SK-N-SH (cell line): ENCODE measurements at regions not wholly inside any gene's neighbourhood (a gene's known extent, or its start where the extent isn't known, plus 50 kb on each side); places are given as distances from the start of the nearest gene placed in this dataset.

Source experiments
- CTCF ChIA-PET: fragments of 300-600, 350-600 bp; formaldehyde crosslinking; extraction: SDS; loops from one replicate; lab custom pipeline; 2021; lab: Yijun Ruan, JAX
- POLR2A ChIA-PET: fragments of 350-600 bp; sonication (Branson Sonifier 250); formaldehyde crosslinking; extraction: SDS; loops from one replicate; lab custom pipeline; 2020; ENCODE audit warnings: antibody characterized with exemption, inconsistent platforms; lab: Yijun Ruan, JAX
- DNase-seq: peaks from one replicate; pipeline ENCODE4 v3.0.0; 2012
- H2AFZ ChIP-seq: fragments of 200-600 bp; sonication (generic); 2 replicates; pipeline ENCODE4 v1.8.1; 2016; ENCODE audit warnings: antibody characterized with exemption, mild to moderate bottlenecking, low read depth
- H3F3A ChIP-seq: fragments of 200-600 bp; sonication (generic); replicated peaks from 2 replicates; pipeline ENCODE3; 2016; ENCODE audit warnings: antibody characterized with exemption, mild to moderate bottlenecking; ENCODE audit not compliant: insufficient read depth
- H3K27ac ChIP-seq, 2 experiments: fragments of 200-500 bp in 1 of 2; fragments of 200-600 bp in 1 of 2; sonication (Bioruptor generic) in 1 of 2; sonication (generic), shearing (Covaris generic) in 1 of 2; 2 replicates each; pipeline versions ENCODE4 v1.5.1 to v1.6.1; 2014 to 2016; ENCODE audit warnings: low read depth in 2 of 2, inconsistent platforms in 1 of 2, low read length in 1 of 2, mild to moderate bottlenecking in 1 of 2, mixed read lengths in 1 of 2
- H3K27me3 ChIP-seq: fragments of 200-600 bp; sonication (generic), shearing (Covaris generic); 2 replicates; pipeline ENCODE4 v1.6.1; 2016; ENCODE audit warnings: mixed run types; ENCODE audit not compliant: insufficient read depth
- H3K36me3 ChIP-seq, 2 experiments: fragments of 200-500 bp in 1 of 2; fragments of 200-600 bp in 1 of 2; sonication (Bioruptor generic) in 1 of 2; sonication (generic) in 1 of 2; replicated peaks in 1 of 2; 2 replicates each; pipeline versions ENCODE3 to v1.5.1; 2014 to 2016; ENCODE audit warnings: low read length in 1 of 2, mild to moderate bottlenecking in 1 of 2; ENCODE audit not compliant: insufficient read depth in 2 of 2, control insufficient read depth in 1 of 2
- H3K4me1 ChIP-seq, 2 experiments: fragments of 200-500 bp in 1 of 2; fragments of 200-600 bp in 1 of 2; sonication (Bioruptor generic) in 1 of 2; sonication (generic), shearing (Covaris generic) in 1 of 2; 2 replicates each; pipeline versions ENCODE4 v1.5.1 to v1.6.1; 2014 to 2016; ENCODE audit warnings: low read depth in 1 of 2, low read length in 1 of 2, mixed run types in 1 of 2; ENCODE audit not compliant: insufficient read depth in 2 of 2, control insufficient read depth in 1 of 2
- H3K4me2 ChIP-seq: fragments of 200-600 bp; sonication (generic), shearing (Covaris generic); 2 replicates; pipeline ENCODE4 v1.6.1; 2017; ENCODE audit warnings: mixed run types
- H3K4me3 ChIP-seq, 2 experiments: fragments of 200-500 bp in 1 of 2; fragments of 200-600 bp in 1 of 2; sonication (Bioruptor generic) in 1 of 2; sonication (generic), shearing (Covaris generic) in 1 of 2; 2 replicates each; pipeline versions ENCODE4 v1.5.1 to v1.8.1; 2014 to 2016; ENCODE audit warnings: low read depth in 2 of 2, inconsistent platforms in 1 of 2, low read length in 1 of 2, mild to moderate bottlenecking in 1 of 2, mixed read lengths in 1 of 2, moderate library complexity in 1 of 2
- H3K79me2 ChIP-seq: fragments of 200-600 bp; sonication (generic); 2 replicates; pipeline ENCODE4 v1.8.1; 2017; ENCODE audit warnings: mild to moderate bottlenecking; ENCODE audit not compliant: insufficient read depth
- H3K9ac ChIP-seq: fragments of 200-600 bp; sonication (generic); 2 replicates; pipeline ENCODE4 v1.6.1; 2017; ENCODE audit warnings: mixed run types
- H3K9me2 ChIP-seq: fragments of 200-600 bp; sonication (generic); 2 replicates; pipeline ENCODE4 v1.6.1; 2017; ENCODE audit warnings: mixed run types
- H3K9me3 ChIP-seq: fragments of 200-600 bp; sonication (generic); 2 replicates; pipeline ENCODE4 v1.6.1; 2017; ENCODE audit warnings: mixed run types, mild to moderate bottlenecking, moderate library complexity
- H4K20me1 ChIP-seq: fragments of 200-600 bp; sonication (generic); 2 replicates; pipeline ENCODE4 v1.6.1; 2017; ENCODE audit warnings: mild to moderate bottlenecking, mixed run types; ENCODE audit not compliant: insufficient read depth
- CHD2 ChIP-seq: fragments of 150-350 bp; IDR thresholded peaks from 2 replicates; pipeline ENCODE4 v1.6.1; 2018; ENCODE audit warnings: low read length; ENCODE audit not compliant: partially characterized antibody
- EP300 ChIP-seq, 2 experiments: IDR thresholded peaks; 2 replicates each; pipeline versions ENCODE4 v1.4.0 to v1.6.1; 2012; ENCODE audit warnings: borderline replicate concordance in 1 of 2, low read depth in 1 of 2, low read length in 1 of 2
- FOXJ3 ChIP-seq: sonication (generic); formaldehyde crosslinking; IDR thresholded peaks from 2 replicates; pipeline ENCODE4 v1.5.1; 2020; ENCODE audit warnings: mild to moderate bottlenecking, missing genetic modification reagents
- GABPA ChIP-seq: IDR thresholded peaks from 2 replicates; pipeline ENCODE4 v1.4.0; 2012; ENCODE audit warnings: low read depth, mild to moderate bottlenecking
- JUND ChIP-seq: IDR thresholded peaks from 2 replicates; pipeline ENCODE4 v1.4.0; 2012
- MEF2A ChIP-seq: IDR thresholded peaks from 2 replicates; pipeline ENCODE4 v1.4.0; 2012; ENCODE audit warnings: low read depth, borderline replicate concordance
- MXI1 ChIP-seq: IDR thresholded peaks from 2 replicates; pipeline ENCODE4 v1.6.1; 2012; ENCODE audit warnings: mild to moderate bottlenecking, low read depth, low read length, improper control_type of control experiment
- NRF1 ChIP-seq: IDR thresholded peaks from 2 replicates; pipeline ENCODE4 v1.6.1; 2012; ENCODE audit warnings: low read depth, mild to moderate bottlenecking, low read length
- RCOR1 ChIP-seq: fragments of 150-350 bp; IDR thresholded peaks from 2 replicates; pipeline ENCODE4 v1.6.1; 2017; ENCODE audit warnings: antibody characterized with exemption, low read length
- RFX5 ChIP-seq: IDR thresholded peaks from 2 replicates; pipeline ENCODE4 v1.6.1; 2012; ENCODE audit warnings: mild to moderate bottlenecking, improper control_type of control experiment, low read length
- SIN3A ChIP-seq: IDR thresholded peaks from 2 replicates; pipeline ENCODE4 v1.6.1; 2012; ENCODE audit warnings: low read depth, mild to moderate bottlenecking, low read length, moderate library complexity, borderline replicate concordance
- SMC3 ChIP-seq: IDR thresholded peaks from 2 replicates; pipeline ENCODE4 v1.6.1; 2012; ENCODE audit warnings: low read depth, low read length, improper control_type of control experiment
- TCF12 ChIP-seq: IDR thresholded peaks from 2 replicates; pipeline ENCODE4 v1.4.0; 2012
- TEAD4 ChIP-seq: IDR thresholded peaks from 2 replicates; pipeline ENCODE4 v1.4.0; 2012; ENCODE audit warnings: mild to moderate bottlenecking, borderline replicate concordance; ENCODE audit not compliant: insufficient read depth
- WGBS: methylation state at CpG from one replicate; pipeline ENCODE4 v1.1.6; 2017; ENCODE audit warnings: low lambda C conversion rate; 5-methylcytosine and 5-hydroxymethylcytosine counted together
- TF ChIP-seq, protein P1 (sequence below): IDR thresholded peaks from 2 replicates; pipeline ENCODE4; 2012
- TF ChIP-seq, protein P2 (sequence below): IDR thresholded peaks from 2 replicates; pipeline ENCODE4 v1.4.0; 2012; ENCODE audit warnings: low read depth, borderline replicate concordance
- TF ChIP-seq, protein P3 (sequence below): IDR thresholded peaks from 2 replicates; pipeline ENCODE4 v1.4.0; 2012; ENCODE audit warnings: low read depth, borderline replicate concordance
- TF ChIP-seq, protein P4 (sequence below): fragments of 200-600 bp; sonication (generic); IDR thresholded peaks from 2 replicates; pipeline ENCODE4 v1.6.1; 2017; ENCODE audit warnings: antibody characterized with exemption, mild to moderate bottlenecking, moderate library complexity
- TF ChIP-seq, protein P5 (sequence below): IDR thresholded peaks from 2 replicates; pipeline ENCODE4 v1.4.0; 2012; ENCODE audit warnings: low read depth

DNA sequence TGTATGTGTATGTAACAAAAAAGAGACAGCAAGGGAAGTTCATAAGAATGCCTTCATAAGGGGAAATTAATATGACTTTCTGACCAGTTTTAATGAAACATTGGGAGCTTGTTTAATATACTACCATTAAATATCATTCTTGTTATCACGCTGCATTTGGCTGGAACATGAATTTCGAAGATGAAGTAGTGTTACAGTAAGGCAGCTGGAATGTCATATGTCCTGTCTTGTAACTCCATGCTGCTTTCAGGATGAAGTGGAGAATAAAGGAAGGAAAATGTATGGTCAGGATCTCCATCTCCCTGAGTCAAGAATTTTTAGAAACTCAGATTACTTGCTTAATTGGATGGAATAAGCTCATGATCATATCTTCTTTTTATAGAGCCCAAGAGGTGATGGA is 61.5 kb upstream of the DMAC1 start:
- Histone ChIP-seq H3F3A (no peaks in the 10 kb centered on the region), H3K4me1 (no peaks in the 10 kb centered on the region), H3K79me2 (no peaks in the 10 kb centered on the region), H3K27ac (no peak overlapping the region), H2AFZ (no peak overlapping the region), H3K36me3 (no peaks in the 10 kb centered on the region), H3K4me3 (no peak overlapping the region), H3K9me2 (no peaks in the 10 kb centered on the region), H3K27me3 (no peaks in the 10 kb centered on the region), H3K9me3 (no peaks in the 10 kb centered on the region), H3K4me2 (no peak overlapping the region), H4K20me1 (no peaks in the 10 kb centered on the region), H3K9ac (no peak overlapping the region)
- CTCF ChIA-PET = interaction anchor here (1.6 kb wide), 1 partner anchor 15 kb away, joined by 3 read pairs; no protein-coding TSS in a partner anchor
- no peak for DNase-seq
- TF ChIP-seq JUND (no peak), NRF1 (no peak), RCOR1 (no peak), SMC3 (no peak), GABPA (no peak), MXI1 (no peak), FOXJ3 (CRISPR knock-in tag) (no peak), TEAD4 (no peak), EP300 (IDR thresholded peaks at IDR 0.05; ENCODE audit: borderline replicate concordance in 1 of 2, low read depth in 1 of 2, low read length in 1 of 2) (no peak), SIN3A (no peak), MEF2A (no peak), TCF12 (no peak), CHD2 (no peak), RFX5 (no peak)
- TF ChIP-seq, protein P1, sequence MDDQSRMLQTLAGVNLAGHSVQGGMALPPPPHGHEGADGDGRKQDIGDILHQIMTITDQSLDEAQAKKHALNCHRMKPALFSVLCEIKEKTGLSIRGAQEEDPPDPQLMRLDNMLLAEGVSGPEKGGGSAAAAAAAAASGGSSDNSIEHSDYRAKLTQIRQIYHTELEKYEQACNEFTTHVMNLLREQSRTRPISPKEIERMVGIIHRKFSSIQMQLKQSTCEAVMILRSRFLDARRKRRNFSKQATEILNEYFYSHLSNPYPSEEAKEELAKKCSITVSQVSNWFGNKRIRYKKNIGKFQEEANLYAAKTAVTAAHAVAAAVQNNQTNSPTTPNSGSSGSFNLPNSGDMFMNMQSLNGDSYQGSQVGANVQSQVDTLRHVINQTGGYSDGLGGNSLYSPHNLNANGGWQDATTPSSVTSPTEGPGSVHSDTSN = no peak
- TF ChIP-seq, protein P2, sequence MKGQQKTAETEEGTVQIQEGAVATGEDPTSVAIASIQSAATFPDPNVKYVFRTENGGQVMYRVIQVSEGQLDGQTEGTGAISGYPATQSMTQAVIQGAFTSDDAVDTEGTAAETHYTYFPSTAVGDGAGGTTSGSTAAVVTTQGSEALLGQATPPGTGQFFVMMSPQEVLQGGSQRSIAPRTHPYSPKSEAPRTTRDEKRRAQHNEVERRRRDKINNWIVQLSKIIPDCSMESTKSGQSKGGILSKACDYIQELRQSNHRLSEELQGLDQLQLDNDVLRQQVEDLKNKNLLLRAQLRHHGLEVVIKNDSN = no peak
- TF ChIP-seq, protein P3, sequence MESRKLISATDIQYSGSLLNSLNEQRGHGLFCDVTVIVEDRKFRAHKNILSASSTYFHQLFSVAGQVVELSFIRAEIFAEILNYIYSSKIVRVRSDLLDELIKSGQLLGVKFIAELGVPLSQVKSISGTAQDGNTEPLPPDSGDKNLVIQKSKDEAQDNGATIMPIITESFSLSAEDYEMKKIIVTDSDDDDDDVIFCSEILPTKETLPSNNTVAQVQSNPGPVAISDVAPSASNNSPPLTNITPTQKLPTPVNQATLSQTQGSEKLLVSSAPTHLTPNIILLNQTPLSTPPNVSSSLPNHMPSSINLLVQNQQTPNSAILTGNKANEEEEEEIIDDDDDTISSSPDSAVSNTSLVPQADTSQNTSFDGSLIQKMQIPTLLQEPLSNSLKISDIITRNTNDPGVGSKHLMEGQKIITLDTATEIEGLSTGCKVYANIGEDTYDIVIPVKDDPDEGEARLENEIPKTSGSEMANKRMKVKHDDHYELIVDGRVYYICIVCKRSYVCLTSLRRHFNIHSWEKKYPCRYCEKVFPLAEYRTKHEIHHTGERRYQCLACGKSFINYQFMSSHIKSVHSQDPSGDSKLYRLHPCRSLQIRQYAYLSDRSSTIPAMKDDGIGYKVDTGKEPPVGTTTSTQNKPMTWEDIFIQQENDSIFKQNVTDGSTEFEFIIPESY = no peak
- TF ChIP-seq, protein P4, sequence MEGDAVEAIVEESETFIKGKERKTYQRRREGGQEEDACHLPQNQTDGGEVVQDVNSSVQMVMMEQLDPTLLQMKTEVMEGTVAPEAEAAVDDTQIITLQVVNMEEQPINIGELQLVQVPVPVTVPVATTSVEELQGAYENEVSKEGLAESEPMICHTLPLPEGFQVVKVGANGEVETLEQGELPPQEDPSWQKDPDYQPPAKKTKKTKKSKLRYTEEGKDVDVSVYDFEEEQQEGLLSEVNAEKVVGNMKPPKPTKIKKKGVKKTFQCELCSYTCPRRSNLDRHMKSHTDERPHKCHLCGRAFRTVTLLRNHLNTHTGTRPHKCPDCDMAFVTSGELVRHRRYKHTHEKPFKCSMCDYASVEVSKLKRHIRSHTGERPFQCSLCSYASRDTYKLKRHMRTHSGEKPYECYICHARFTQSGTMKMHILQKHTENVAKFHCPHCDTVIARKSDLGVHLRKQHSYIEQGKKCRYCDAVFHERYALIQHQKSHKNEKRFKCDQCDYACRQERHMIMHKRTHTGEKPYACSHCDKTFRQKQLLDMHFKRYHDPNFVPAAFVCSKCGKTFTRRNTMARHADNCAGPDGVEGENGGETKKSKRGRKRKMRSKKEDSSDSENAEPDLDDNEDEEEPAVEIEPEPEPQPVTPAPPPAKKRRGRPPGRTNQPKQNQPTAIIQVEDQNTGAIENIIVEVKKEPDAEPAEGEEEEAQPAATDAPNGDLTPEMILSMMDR = no peak
- TF ChIP-seq, protein P5, sequence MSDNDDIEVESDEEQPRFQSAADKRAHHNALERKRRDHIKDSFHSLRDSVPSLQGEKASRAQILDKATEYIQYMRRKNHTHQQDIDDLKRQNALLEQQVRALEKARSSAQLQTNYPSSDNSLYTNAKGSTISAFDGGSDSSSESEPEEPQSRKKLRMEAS = no peak
- POLR2A ChIA-PET = no interaction called here
- 25% methylated on average over 2 of the region's 2 CpGs for WGBS
